Fibroblast of skin of right biceps (primary cell): ENCODE measurements at regions not wholly inside any gene's neighbourhood (a gene's known extent, or its start where the extent isn't known, plus 50 kb on each side); places are given as distances from the start of the nearest gene placed in this dataset.
"Not testable (repeated sequence)": the region's sequence is repeated elsewhere in the genome, so short reads cannot be mapped to it uniquely, and the experiment has no call there.

Experiments used
- DNase-seq: peaks from one replicate; pipeline ENCODE4 v3.0.0-alpha.2; 2013

GRCh38 chr6:169868458-169868857, 117.0 kb downstream of the ERMARD start:
- DNase-seq = no peak

- DNase-seq = no peak
Measured at GRCh38 chr6:169867751-169868191, 116.3 kb downstream of the ERMARD start.

GRCh38 chr6:169866668-169867521, 115.5 kb downstream of the ERMARD start:
- no peak for DNase-seq

GRCh38 chr6:169866140-169866534, 114.7 kb downstream of the ERMARD start:
- no peak for DNase-seq

GRCh38 chr6:169865346-169866139, 114.1 kb downstream of the ERMARD start:
- DNase-seq = no peak

GRCh38 chr6:169864148-169865020, 113.0 kb downstream of the ERMARD start:
- no peak for DNase-seq

- no peak for DNase-seq
Measured at GRCh38 chr6:169863710-169864109, 112.3 kb downstream of the ERMARD start.

- no peak for DNase-seq
Measured at GRCh38 chr6:169862892-169863525, 111.6 kb downstream of the ERMARD start.

GRCh38 chr6:169862043-169862891, 110.8 kb downstream of the ERMARD start:
- DNase-seq = no peak

- no peak for DNase-seq
Measured at GRCh38 chr6:169861431-169862042, 110.1 kb downstream of the ERMARD start.

GRCh38 chr6:169859978-169860703, 108.7 kb downstream of the ERMARD start:
- DNase-seq = no peak

- DNase-seq = no peak
Measured at GRCh38 chr6:169859401-169859977, 108.1 kb downstream of the ERMARD start.

- no peak for DNase-seq
Measured at GRCh38 chr6:169858935-169859351, 107.5 kb downstream of the ERMARD start.

GRCh38 chr6:169858293-169858934, 107.0 kb downstream of the ERMARD start:
- no peak for DNase-seq

- DNase-seq = no peak
Measured at GRCh38 chr6:169857343-169858292, 106.2 kb downstream of the ERMARD start.

- DNase-seq = not testable (repeated sequence)
Measured at GRCh38 chr6:169856442-169857342, 105.3 kb downstream of the ERMARD start.

GRCh38 chr6:169854813-169855212, 103.4 kb downstream of the ERMARD start:
- no peak for DNase-seq
